PC-9 (cell line): ENCODE measurements at regions not wholly inside any gene's neighbourhood (a gene's known extent, or its start where the extent isn't known, plus 50 kb on each side); places are given as distances from the start of the nearest gene placed in this dataset.

Experiments used
- BruUV-seq: library from RNA; stranded (reverse); fragments of 400-500 nt; replicated peaks from 2 replicates; lab custom pipeline; 2021; lab: Mats Ljungman, UMichigan
- CTCF ChIA-PET: fragments of 300-600 bp; sonication (Branson Sonifier 250); formaldehyde crosslinking; loops from one replicate; lab custom pipeline; 2022; ENCODE audit warnings: antibody characterized with exemption; lab: Charles Lee
- POLR2A ChIA-PET: fragments of 300-600 bp; sonication (Branson Sonifier 250); formaldehyde crosslinking; loops from one replicate; lab custom pipeline; 2022; ENCODE audit warnings: antibody characterized with exemption; ENCODE audit not compliant: unreplicated experiment; lab: Charles Lee
- DNase-seq, 2 experiments: peaks; one replicate each; pipeline versions ENCODE4 v3.0.0 to v3.0.0-alpha.2; 2015 to 2022; ENCODE audit warnings: mixed read lengths in 1 of 2
- H2AFZ ChIP-seq: fragments of 200-600 bp; sonication (generic); 2 replicates; pipeline ENCODE4 v1.8.1; 2017; ENCODE audit warnings: antibody characterized with exemption
- H3F3A ChIP-seq: fragments of 200-600 bp; sonication (generic); 2 replicates; pipeline ENCODE4 v1.8.1; 2017; ENCODE audit warnings: antibody characterized with exemption, mild to moderate bottlenecking, low read depth; ENCODE audit not compliant: insufficient read depth
- H3K27ac ChIP-seq: fragments of 200-600 bp; sonication (generic); 2 replicates; pipeline ENCODE4 v1.6.1; 2016; ENCODE audit warnings: mixed run types
- H3K27me3 ChIP-seq: fragments of 200-600 bp; sonication (generic); 2 replicates; pipeline ENCODE4 v1.6.1; 2016; ENCODE audit warnings: low read depth, mixed run types; ENCODE audit not compliant: insufficient read depth
- H3K36me3 ChIP-seq: fragments of 200-600 bp; sonication (generic); 2 replicates; pipeline ENCODE4 v1.6.1; 2016; ENCODE audit warnings: low read depth, mixed run types
- H3K4me1 ChIP-seq: fragments of 200-600 bp; sonication (generic); replicated peaks from 2 replicates; pipeline ENCODE4 v1.6.1; 2016; ENCODE audit warnings: mixed run types; ENCODE audit not compliant: insufficient read depth
- H3K4me2 ChIP-seq: fragments of 200-600 bp; sonication (generic); 2 replicates; pipeline ENCODE4 v1.6.1; 2017; ENCODE audit warnings: mixed run types
- H3K4me3 ChIP-seq: fragments of 200-600 bp; sonication (generic); 2 replicates; pipeline ENCODE4 v1.6.1; 2016; ENCODE audit warnings: mixed run types
- H3K79me2 ChIP-seq: fragments of 200-600 bp; sonication (generic); 2 replicates; pipeline ENCODE4 v1.6.1; 2017; ENCODE audit warnings: low read depth, mixed run types
- H3K9me2 ChIP-seq: fragments of 200-600 bp; sonication (generic); 2 replicates; pipeline ENCODE4 v1.8.1; 2017; ENCODE audit warnings: mild to moderate bottlenecking; ENCODE audit not compliant: insufficient read depth
- H3K9me3 ChIP-seq: fragments of 200-600 bp; sonication (generic); 2 replicates; pipeline ENCODE4 v1.8.1; 2016; ENCODE audit warnings: low read depth; ENCODE audit not compliant: insufficient read depth
- H4K20me1 ChIP-seq: fragments of 200-600 bp; sonication (generic); 2 replicates; pipeline ENCODE4 v1.8.1; 2017; ENCODE audit not compliant: insufficient read depth
- CTCF ChIP-seq: fragments of 200-600 bp; sonication (generic); conservative IDR thresholded peaks from 2 replicates; pipeline ENCODE4 v1.6.1; 2017; ENCODE audit warnings: mixed run types, antibody characterized with exemption, mild to moderate bottlenecking, moderate library complexity
- EZH2 ChIP-seq: fragments of 200-600 bp; sonication (generic); IDR thresholded peaks from 2 replicates; pipeline ENCODE4 v1.8.0; 2017; ENCODE audit warnings: antibody characterized with exemption, low read depth
- intact Hi-C: fragments of 100-400 bp; cut with micrococcal nuclease; formaldehyde crosslinking; loops from one replicate; pipeline ENCODE4 v1.10.0; 2022; ENCODE audit not compliant: unreplicated experiment

DNA sequence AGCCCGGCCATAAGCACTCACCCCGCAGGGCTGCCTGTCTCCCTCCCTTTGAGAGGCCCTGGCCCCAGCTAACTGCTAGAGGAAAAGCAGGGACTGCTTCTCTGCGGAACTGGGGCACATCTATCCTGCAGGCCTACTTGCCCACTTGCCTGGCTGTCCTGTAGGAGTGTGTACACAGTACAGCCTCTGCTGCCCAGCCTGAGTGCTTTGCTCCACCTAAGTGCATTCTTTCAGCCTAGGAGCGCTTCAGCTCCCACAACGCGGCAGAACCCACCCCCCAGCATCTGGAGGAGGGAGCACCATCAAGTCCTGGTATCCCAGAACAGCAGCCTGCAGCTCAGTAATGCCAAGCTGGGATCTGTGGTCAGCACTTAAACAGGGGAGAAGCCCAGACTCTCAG is 79.9 kb upstream of the CD163 start:
- Histone ChIP-seq H3K27me3 (no peaks in the 10 kb centered on the region), H3K27ac (peak overlapping the region; percentile 82), H4K20me1 (no peaks in the 10 kb centered on the region), H3K9me2 (no peaks in the 10 kb centered on the region), H3K9me3 (peaks cover 8% of the 10 kb centered on the region; the same call in 1 of the 2 replicates), H3K36me3 (no peaks in the 10 kb centered on the region), H3K79me2 (no peaks in the 10 kb centered on the region), H3K4me1 (peaks cover 20% of the 10 kb centered on the region), H2AFZ (no peak overlapping the region; the same call in 1 of the 2 replicates), H3K4me2 (peak overlapping the region; percentile 7), H3F3A (peaks cover 13% of the 10 kb centered on the region), H3K4me3 (no peak overlapping the region)
- intact Hi-C loops = no loop called here
- ChIA-PET CTCF (no interaction called here), POLR2A (interaction anchor here (0.5 to 0.7 kb wide), 4 partner anchors 143 to 428 kb away, joined by 3 to 37 read pairs (median 10); no protein-coding TSS in a partner anchor)
- DNase-seq = no peak
- BruUV-seq = TSS peak; percentile 97
- no peak for TF ChIP-seq EZH2
- TF ChIP-seq CTCF = no peak

GRCh38 chr12:7582796-7583195 is 79.2 kb upstream of the CD163 start:
- H3F3A ChIP-seq = peaks cover 13% of the 10 kb centered on the region
- no peaks in the 10 kb centered on the region for H3K36me3 ChIP-seq
- intact Hi-C loops = no loop called here
- H3K4me1 ChIP-seq = peaks cover 20% of the 10 kb centered on the region
- POLR2A ChIA-PET = no interaction called here
- H3K9me2 ChIP-seq = no peaks in the 10 kb centered on the region
- no peaks in the 10 kb centered on the region for H4K20me1 ChIP-seq
- DNase-seq = no peak
- H2AFZ ChIP-seq = no peak overlapping the region
- no TSS peak for BruUV-seq
- H3K9me3 ChIP-seq = peaks cover 8% of the 10 kb centered on the region; the same call in 1 of the 2 replicates
- no peak overlapping the region for H3K4me2 ChIP-seq
- CTCF ChIA-PET = no interaction called here
- H3K79me2 ChIP-seq = no peaks in the 10 kb centered on the region
- no peaks in the 10 kb centered on the region for H3K27me3 ChIP-seq
- TF ChIP-seq EZH2 (no peak), CTCF (no peak)
- no peak overlapping the region for H3K4me3 ChIP-seq
- H3K27ac ChIP-seq = peak overlapping the region; percentile 82; the same call in 1 of the 2 replicates

DNA sequence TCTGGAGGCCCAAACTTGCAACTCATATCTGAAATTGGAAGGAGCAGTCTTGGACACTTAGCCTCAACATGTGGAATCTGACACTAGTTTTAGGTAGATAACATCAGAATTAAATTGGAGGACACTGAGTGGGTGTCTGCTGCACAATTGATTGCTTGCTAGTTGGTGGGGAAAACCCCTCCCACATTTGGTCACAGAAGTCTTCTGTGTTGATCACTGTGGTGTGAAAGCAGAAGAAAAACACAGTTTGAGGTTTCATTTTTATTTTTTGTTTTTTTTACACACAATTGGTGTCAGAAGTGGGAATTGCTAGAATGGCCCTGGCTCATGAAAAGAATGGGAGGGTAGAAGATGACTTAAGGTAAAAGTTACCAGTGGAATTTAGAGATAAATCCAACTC is 78.0 kb upstream of the CD163 start:
- H3K27ac ChIP-seq = no peak overlapping the region
- no peak overlapping the region for H3K4me3 ChIP-seq
- H3K4me2 ChIP-seq = no peak overlapping the region
- no peaks in the 10 kb centered on the region for H3K36me3 ChIP-seq
- intact Hi-C loops = no loop called here
- no peak overlapping the region for H2AFZ ChIP-seq
- H3K9me2 ChIP-seq = no peaks in the 10 kb centered on the region
- H3F3A ChIP-seq = peaks cover 13% of the 10 kb centered on the region
- no TSS peak for BruUV-seq
- TF ChIP-seq EZH2 (no peak), CTCF (no peak)
- H3K27me3 ChIP-seq = no peaks in the 10 kb centered on the region
- no peaks in the 10 kb centered on the region for H4K20me1 ChIP-seq
- H3K79me2 ChIP-seq = no peaks in the 10 kb centered on the region
- ChIA-PET CTCF (no interaction called here), POLR2A (no interaction called here)
- no peak for DNase-seq
- peaks cover 20% of the 10 kb centered on the region for H3K4me1 ChIP-seq
- H3K9me3 ChIP-seq = peaks cover 8% of the 10 kb centered on the region; the same call in 1 of the 2 replicates
